OCI-LY3 (cell line): ENCODE measurements at regions not wholly inside any gene's neighbourhood (a gene's known extent, or its start where the extent isn't known, plus 50 kb on each side); places are given as distances from the start of the nearest gene placed in this dataset.

ENCODE experiments used
- H2AFZ ChIP-seq: fragments of 200-600, 300-600 bp; shearing (Covaris generic); 2 replicates; pipeline ENCODE4 v1.6.0; 2014; ENCODE audit warnings: antibody characterized with exemption, low read depth, low read length
- H3K27ac ChIP-seq: fragments of 200-600, 300-600 bp; sonication (generic); 2 replicates; pipeline ENCODE4 v1.5.1; 2014; ENCODE audit warnings: mild to moderate bottlenecking, low read length, moderate library complexity, mixed read lengths
- H3K27me3 ChIP-seq: fragments of 200-600, 300-600 bp; sonication (generic); 2 replicates; pipeline ENCODE4 v1.6.1; 2014; ENCODE audit warnings: low read depth, low read length, mixed read lengths
- H3K36me3 ChIP-seq: fragments of 200-600, 300-600 bp; sonication (generic); replicated peaks from 2 replicates; pipeline ENCODE3; 2014; ENCODE audit warnings: low read depth, low read length, mixed read lengths
- H3K4me1 ChIP-seq: fragments of 300-600, 200-600 bp; sonication (generic); 2 replicates; pipeline ENCODE4 v1.6.1; 2014; ENCODE audit warnings: low read length, mixed read lengths
- H3K4me2 ChIP-seq: fragments of 200-600, 300-600 bp; sonication (generic); 2 replicates; pipeline ENCODE4 v1.6.1; 2014; ENCODE audit warnings: low read length, mixed read lengths
- H3K4me3 ChIP-seq: fragments of 300-600, 200-600 bp; sonication (generic); 2 replicates; pipeline ENCODE4 v1.5.1; 2014; ENCODE audit warnings: antibody characterized with exemption, mild to moderate bottlenecking, low read length, moderate library complexity
- H3K79me2 ChIP-seq: fragments of 300-600, 200-600 bp; shearing (Covaris generic); 2 replicates; pipeline ENCODE4 v1.6.1; 2014; ENCODE audit warnings: mild to moderate bottlenecking, low read length, mixed read lengths
- H3K9ac ChIP-seq: fragments of 300-600, 200-600 bp; shearing (Covaris generic); 2 replicates; pipeline ENCODE4 v1.6.0; 2014; ENCODE audit warnings: mild to moderate bottlenecking, low read length, moderate library complexity
- H3K9me3 ChIP-seq: fragments of 200-600, 300-600 bp; shearing (Covaris generic); 2 replicates; pipeline ENCODE4 v1.6.1; 2014; ENCODE audit warnings: low read length, mixed read lengths; ENCODE audit not compliant: insufficient read depth
- H4K20me1 ChIP-seq: fragments of 200-600, 300-600 bp; sonication (generic); 2 replicates; pipeline ENCODE4 v1.6.1; 2016; ENCODE audit warnings: low read length, mixed read lengths; ENCODE audit not compliant: insufficient read depth
- CTCF ChIP-seq: fragments of 200-600, 300-600 bp; sonication (generic); IDR thresholded peaks from 2 replicates; pipeline ENCODE4 v1.5.1; 2014; ENCODE audit warnings: antibody characterized with exemption, low read length, low read depth
- EZH2phosphoT487 ChIP-seq: fragments of 200-600 bp; shearing (Covaris generic); IDR thresholded peaks from 2 replicates; pipeline ENCODE4 v1.6.1; 2018; ENCODE audit warnings: antibody characterized with exemption, mixed run types, low read depth

DNA sequence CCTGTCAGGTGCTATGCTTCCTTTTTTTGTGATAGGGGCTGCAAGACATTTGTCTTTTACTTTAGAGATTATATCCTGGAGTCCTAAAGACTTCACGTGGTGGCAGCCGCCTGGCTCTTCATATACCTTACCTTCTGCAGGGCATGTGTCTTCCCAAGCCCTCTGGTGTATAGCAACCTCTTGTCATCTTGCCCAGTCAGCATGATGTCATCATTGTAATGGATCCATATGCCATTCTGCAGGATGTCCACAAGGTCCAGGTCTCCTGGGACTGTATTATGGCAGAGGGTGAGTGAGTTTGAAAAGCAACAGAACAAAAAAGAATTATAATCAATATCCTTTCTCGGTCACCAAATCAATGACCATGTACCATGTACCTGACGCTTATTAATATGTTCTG lies 82.2 kb upstream of the SCOC start:
- H3K9ac ChIP-seq, result no peak overlapping the region
- H2AFZ ChIP-seq, result no peak overlapping the region
- H3K4me1 ChIP-seq, result no peaks in the 10 kb centered on the region
- no peaks in the 10 kb centered on the region for H3K79me2 ChIP-seq
- H3K4me3 ChIP-seq, result no peak overlapping the region
- no peak overlapping the region for H3K4me2 ChIP-seq
- no peaks in the 10 kb centered on the region for H4K20me1 ChIP-seq
- H3K27ac ChIP-seq, result no peak overlapping the region
- H3K9me3 ChIP-seq, result peaks cover 8% of the 10 kb centered on the region; the same call in 1 of the 2 replicates
- no peaks in the 10 kb centered on the region for H3K36me3 ChIP-seq
- TF ChIP-seq CTCF (no peak), EZH2phosphoT487 (no peak)
- peaks cover 14% of the 10 kb centered on the region; the same call in 1 of the 2 replicates for H3K27me3 ChIP-seq

DNA sequence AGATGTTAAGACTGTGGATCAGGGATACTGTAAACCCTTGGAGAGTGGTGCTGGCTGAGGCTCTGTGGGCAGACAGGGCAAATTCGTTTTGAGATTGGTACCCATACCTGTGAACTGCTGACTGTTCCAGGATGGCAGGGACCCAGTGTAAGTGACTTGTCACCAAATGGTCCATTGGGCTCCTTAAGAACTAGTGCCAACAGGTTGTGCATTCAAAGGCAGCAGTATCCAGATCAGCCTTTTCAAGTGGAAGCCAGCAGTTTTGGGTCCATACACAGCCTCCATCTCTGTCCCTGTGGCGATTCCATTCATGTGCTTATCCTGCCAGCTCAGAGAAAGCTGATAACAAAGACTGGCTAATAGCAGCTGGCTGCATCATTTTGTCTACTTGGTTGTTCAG lies 84.0 kb upstream of the SCOC start:
- Histone ChIP-seq H3K4me3 (no peak overlapping the region), H3K9me3 (peaks cover 8% of the 10 kb centered on the region; the same call in 1 of the 2 replicates), H3K9ac (no peak overlapping the region), H3K27ac (no peak overlapping the region), H2AFZ (no peak overlapping the region), H3K79me2 (no peaks in the 10 kb centered on the region), H3K27me3 (peaks cover 26% of the 10 kb centered on the region), H3K4me2 (no peak overlapping the region), H3K4me1 (no peaks in the 10 kb centered on the region), H3K36me3 (no peaks in the 10 kb centered on the region), H4K20me1 (no peaks in the 10 kb centered on the region)
- TF ChIP-seq CTCF (no peak), EZH2phosphoT487 (no peak)

DNA sequence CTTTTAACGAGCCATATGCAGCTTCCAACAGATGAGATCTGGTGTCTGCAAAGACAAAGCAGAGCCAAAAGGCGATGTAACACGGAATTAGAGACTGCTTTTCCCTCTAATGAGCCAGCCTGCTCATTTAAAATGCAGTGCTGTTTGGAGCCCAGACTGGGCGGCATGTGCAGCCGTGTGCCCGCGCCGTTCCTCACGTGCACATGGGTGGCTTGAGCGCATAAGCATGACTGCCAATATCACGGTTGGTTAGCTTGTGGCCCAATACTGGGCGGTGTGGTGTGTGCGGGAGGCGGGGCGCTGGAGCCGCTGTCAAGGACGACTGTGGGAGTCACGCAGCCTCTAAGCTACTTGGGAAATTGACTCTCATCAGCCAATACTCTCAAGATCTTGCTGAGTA lies 87.0 kb upstream of the SCOC start:
- no peak overlapping the region for H3K9ac ChIP-seq
- TF ChIP-seq CTCF (no peak), EZH2phosphoT487 (no peak)
- H3K4me1 ChIP-seq, result no peaks in the 10 kb centered on the region
- no peaks in the 10 kb centered on the region for H3K79me2 ChIP-seq
- H2AFZ ChIP-seq, result no peak overlapping the region
- no peaks in the 10 kb centered on the region for H4K20me1 ChIP-seq
- no peaks in the 10 kb centered on the region for H3K36me3 ChIP-seq
- H3K27me3 ChIP-seq, result peaks cover 54% of the 10 kb centered on the region
- H3K27ac ChIP-seq, result no peak overlapping the region
- H3K4me2 ChIP-seq, result no peak overlapping the region
- H3K9me3 ChIP-seq, result peaks cover 8% of the 10 kb centered on the region; the same call in 1 of the 2 replicates
- H3K4me3 ChIP-seq, result no peak overlapping the region

GRCh38 chr4:140284456-140284855 lies 89.0 kb upstream of the SCOC start:
- TF ChIP-seq CTCF, result no peak
- TF ChIP-seq EZH2phosphoT487, result no peak
- Histone ChIP-seq H3K4me3 (no peak overlapping the region), H3K4me1 (no peaks in the 10 kb centered on the region), H3K27ac (no peak overlapping the region), H4K20me1 (no peaks in the 10 kb centered on the region), H3K79me2 (no peaks in the 10 kb centered on the region), H3K4me2 (no peak overlapping the region), H2AFZ (no peak overlapping the region), H3K27me3 (peaks cover 63% of the 10 kb centered on the region), H3K9ac (no peak overlapping the region), H3K9me3 (peaks cover 8% of the 10 kb centered on the region; the same call in 1 of the 2 replicates), H3K36me3 (no peaks in the 10 kb centered on the region)
